GDM1 (cell line): ENCODE measurements at regions not wholly inside any gene's neighbourhood (a gene's known extent, or its start where the extent isn't known, plus 50 kb on each side); places are given as distances from the start of the nearest gene placed in this dataset.

ENCODE experiments used
- DNase-seq: peaks from one replicate; lab custom pipeline; 2025; lab: John Stamatoyannopoulos, UW

- DNase-seq: no peak
Measured at GRCh38 chr11:116182356-116182966, 590.3 kb downstream of the BUD13 start.

GRCh38 chr11:116180806-116181600, 591.8 kb downstream of the BUD13 start:
- no peak for DNase-seq

- no peak for DNase-seq
Measured at GRCh38 chr11:116179401-116179800, 593.4 kb downstream of the BUD13 start.

GRCh38 chr11:116177521-116178210, 595.1 kb downstream of the BUD13 start:
- DNase-seq: no peak

- DNase-seq: no peak
Measured at GRCh38 chr11:116176484-116177005, 596.2 kb downstream of the BUD13 start.

GRCh38 chr11:116175707-116176106, 597.1 kb downstream of the BUD13 start:
- no peak for DNase-seq

- no peak for DNase-seq
Measured at GRCh38 chr11:116173941-116174911, 598.6 kb downstream of the BUD13 start.

- DNase-seq: no peak
Measured at GRCh38 chr11:116173506-116173905, 599.3 kb downstream of the BUD13 start.

GRCh38 chr11:116172851-116173250, 599.9 kb downstream of the BUD13 start:
- DNase-seq: no peak

- DNase-seq: no peak
Measured at GRCh38 chr11:116172156-116172555, 600.6 kb downstream of the BUD13 start.

- DNase-seq: no peak
Measured at GRCh38 chr11:116171271-116172140, 601.3 kb downstream of the BUD13 start.

GRCh38 chr11:116170526-116171120, 602.2 kb downstream of the BUD13 start:
- no peak for DNase-seq

GRCh38 chr11:116169776-116170175, 603.0 kb downstream of the BUD13 start:
- no peak for DNase-seq

GRCh38 chr11:116168459-116168787, 604.4 kb downstream of the BUD13 start:
- no peak for DNase-seq

GRCh38 chr11:116167706-116168458, 604.9 kb downstream of the BUD13 start:
- no peak for DNase-seq

- no peak for DNase-seq
Measured at GRCh38 chr11:116166573-116167465, 606.0 kb downstream of the BUD13 start.

GRCh38 chr11:116164843-116165242, 607.9 kb downstream of the BUD13 start:
- no peak for DNase-seq

GRCh38 chr11:116162886-116163230, 609.9 kb downstream of the BUD13 start:
- no peak for DNase-seq
